ENCODE measurements at regions not wholly inside any gene's neighbourhood (a gene's known extent, or its start where the extent isn't known, plus 50 kb on each side); places are given as distances from the start of the nearest gene placed in this dataset.
A peak's percentile ranks its signal among the peaks of the same experiment; 100 is the strongest.

GRCh38 chr2:22520369-22521288 lies 864.4 kb upstream of the KLHL29 start:
- no peak overlapping the region for H3K4me3 ChIP-seq (replicated peaks in 1 of 2; ENCODE audit: low read depth in 2 of 2, low read length in 2 of 2)
- TF ChIP-seq, protein P1, sequence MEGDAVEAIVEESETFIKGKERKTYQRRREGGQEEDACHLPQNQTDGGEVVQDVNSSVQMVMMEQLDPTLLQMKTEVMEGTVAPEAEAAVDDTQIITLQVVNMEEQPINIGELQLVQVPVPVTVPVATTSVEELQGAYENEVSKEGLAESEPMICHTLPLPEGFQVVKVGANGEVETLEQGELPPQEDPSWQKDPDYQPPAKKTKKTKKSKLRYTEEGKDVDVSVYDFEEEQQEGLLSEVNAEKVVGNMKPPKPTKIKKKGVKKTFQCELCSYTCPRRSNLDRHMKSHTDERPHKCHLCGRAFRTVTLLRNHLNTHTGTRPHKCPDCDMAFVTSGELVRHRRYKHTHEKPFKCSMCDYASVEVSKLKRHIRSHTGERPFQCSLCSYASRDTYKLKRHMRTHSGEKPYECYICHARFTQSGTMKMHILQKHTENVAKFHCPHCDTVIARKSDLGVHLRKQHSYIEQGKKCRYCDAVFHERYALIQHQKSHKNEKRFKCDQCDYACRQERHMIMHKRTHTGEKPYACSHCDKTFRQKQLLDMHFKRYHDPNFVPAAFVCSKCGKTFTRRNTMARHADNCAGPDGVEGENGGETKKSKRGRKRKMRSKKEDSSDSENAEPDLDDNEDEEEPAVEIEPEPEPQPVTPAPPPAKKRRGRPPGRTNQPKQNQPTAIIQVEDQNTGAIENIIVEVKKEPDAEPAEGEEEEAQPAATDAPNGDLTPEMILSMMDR (IDR thresholded peaks at IDR 0.05; ENCODE audit: low read depth, low read length): no peak
- DNase-seq (ENCODE audit: low read depth in 2 of 2): no peak

DNA sequence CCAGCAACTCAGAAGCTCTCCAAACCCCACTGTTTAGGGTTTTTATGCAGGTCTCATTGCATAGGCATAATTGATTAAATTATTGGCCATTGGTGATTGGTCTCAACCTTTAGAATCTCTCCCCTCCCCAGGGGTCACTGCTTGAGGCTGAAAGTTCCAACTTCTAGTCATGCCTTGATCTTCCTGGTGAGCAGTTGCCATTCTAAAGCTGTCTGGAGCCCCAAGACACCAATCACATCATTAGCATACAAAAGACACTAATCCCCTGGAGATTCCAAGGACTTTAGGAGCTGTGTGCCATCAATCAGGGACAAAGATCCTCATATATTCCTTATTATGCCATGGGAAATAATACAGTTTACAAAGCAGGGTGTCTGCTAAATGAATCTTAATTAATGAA lies 863.4 kb upstream of the KLHL29 start:
- no peak overlapping the region for H3K4me3 ChIP-seq (replicated peaks in 1 of 2; ENCODE audit: low read depth in 2 of 2, low read length in 2 of 2)
- no peak for DNase-seq (ENCODE audit: low read depth in 2 of 2)
- TF ChIP-seq, protein P1 (IDR thresholded peaks at IDR 0.05; ENCODE audit: low read depth, low read length): no peak

GRCh38 chr2:22525681-22526080 lies 859.3 kb upstream of the KLHL29 start:
- H3K4me3 ChIP-seq (replicated peaks in 1 of 2; ENCODE audit: low read depth in 2 of 2, low read length in 2 of 2): no peak overlapping the region
- TF ChIP-seq, protein P1 (IDR thresholded peaks at IDR 0.05; ENCODE audit: low read depth, low read length): no peak
- DNase-seq (ENCODE audit: low read depth in 2 of 2): no peak

DNA sequence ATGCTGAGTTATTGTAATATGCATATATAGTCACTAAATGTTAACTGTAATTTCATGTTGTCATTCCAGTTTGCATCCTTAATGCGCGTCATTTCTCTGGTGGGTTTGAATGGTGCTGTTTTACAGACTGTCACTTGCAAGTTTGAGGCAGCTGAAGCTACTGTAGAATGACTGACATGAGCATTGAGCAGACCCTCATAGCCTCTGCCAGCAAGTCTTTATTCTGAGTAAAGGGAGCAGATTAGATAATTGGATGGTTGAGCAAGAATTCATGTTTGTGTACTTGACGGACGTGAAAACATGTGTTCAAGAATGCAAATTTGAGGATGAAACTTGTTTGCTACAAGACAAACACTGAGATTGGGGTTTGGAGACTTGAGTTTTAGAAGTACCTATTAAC lies 854.8 kb upstream of the KLHL29 start:
- DNase-seq (ENCODE audit: low read depth in 2 of 2): no peak
- no peak overlapping the region for H3K4me3 ChIP-seq (replicated peaks in 1 of 2; ENCODE audit: low read depth in 2 of 2, low read length in 2 of 2)
- TF ChIP-seq, protein P1 (IDR thresholded peaks at IDR 0.05; ENCODE audit: low read depth, low read length): no peak

DNA sequence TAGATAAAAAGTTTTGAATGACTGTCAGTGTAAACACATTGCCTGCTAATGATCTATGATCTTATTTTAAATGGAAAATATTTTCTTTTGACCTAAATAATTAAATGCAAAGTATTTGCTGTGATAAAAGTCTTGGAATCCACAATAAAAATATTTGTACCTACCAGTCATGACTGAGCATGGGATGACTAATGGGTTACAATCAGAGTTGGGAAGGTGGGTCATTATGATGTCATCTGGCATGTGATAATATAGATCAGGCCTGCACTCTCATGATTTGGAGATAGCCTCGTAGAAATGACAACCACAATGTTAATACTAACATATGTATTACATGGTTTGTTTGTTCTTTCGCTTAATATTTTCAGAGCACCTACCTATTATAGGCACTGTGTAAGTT lies 848.8 kb upstream of the KLHL29 start:
- TF ChIP-seq, protein P1 (IDR thresholded peaks at IDR 0.05; ENCODE audit: low read depth, low read length): no peak
- peak in 1 of 2 donors; percentile 7 for DNase-seq (ENCODE audit: low read depth in 2 of 2)
- H3K4me3 ChIP-seq (replicated peaks in 1 of 2; ENCODE audit: low read depth in 2 of 2, low read length in 2 of 2): no peak overlapping the region

- TF ChIP-seq, protein P1 (IDR thresholded peaks at IDR 0.05; ENCODE audit: low read depth, low read length): no peak
- no peak for DNase-seq (ENCODE audit: low read depth in 2 of 2)
- no peak overlapping the region for H3K4me3 ChIP-seq (replicated peaks in 1 of 2; ENCODE audit: low read depth in 2 of 2, low read length in 2 of 2)
These were observed 830.5 kb upstream of the KLHL29 start for GRCh38 chr2:22554453-22554852.

All from cardiac fibroblast (primary cell).